Cardiac septum (tissue), 1 donor: ENCODE measurements at regions not wholly inside any gene's neighbourhood (a gene's known extent, or its start where the extent isn't known, plus 50 kb on each side); places are given as distances from the start of the nearest gene placed in this dataset.

ENCODE experiments used
- DNase-seq: peaks from one replicate; pipeline ENCODE4 v3.0.0-alpha.2; 2020; ENCODE audit warnings: low spot score
- intact Hi-C: fragments of 100-400 bp; cut with DNase I; formaldehyde crosslinking; loops from one replicate; pipeline ENCODE4 v1.14.0; 2022
- donor health status: DM: no; HTN: no; CAD: no.

- intact Hi-C loops: no loop called here
- no peak for DNase-seq
Observed at GRCh38 chr7:11895337-11895736, 63.3 kb upstream of the THSD7A start.

GRCh38 chr7:11896663-11897062 is 64.7 kb upstream of the THSD7A start:
- DNase-seq: no peak
- intact Hi-C loops: no loop called here

GRCh38 chr7:11899247-11899646 is 67.2 kb upstream of the THSD7A start:
- intact Hi-C loops: no loop called here

GRCh38 chr7:11910253-11910652 is 78.3 kb upstream of the THSD7A start:
- DNase-seq: no peak
- intact Hi-C loops: no loop called here

More at GRCh38 chr7:11899247-11899646, 67.2 kb upstream of the THSD7A start:
- no peak for DNase-seq

DNA sequence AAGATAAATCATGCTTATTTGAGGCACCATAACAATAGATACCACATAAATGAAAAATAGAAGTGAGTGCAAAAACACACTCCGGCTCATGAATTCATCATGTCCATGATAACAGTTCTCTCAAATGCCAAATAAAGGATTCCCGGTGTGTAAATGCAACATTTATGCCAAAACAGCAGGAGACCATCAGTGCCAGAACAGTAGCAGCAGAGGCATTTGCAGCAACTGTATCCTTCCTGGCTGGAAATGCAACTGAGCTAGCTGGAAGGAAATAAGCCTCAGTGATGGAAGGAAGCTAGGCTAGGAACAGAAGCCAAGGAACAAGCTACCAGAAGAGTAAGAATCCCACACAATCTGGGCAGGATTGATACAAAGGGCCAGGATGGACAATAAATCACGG is 79.9 kb upstream of the THSD7A start:
- intact Hi-C loops: no loop called here
- DNase-seq: no peak

GRCh38 chr7:11914645-11915044 is 82.6 kb upstream of the THSD7A start:
- intact Hi-C loops: no loop called here
- no peak for DNase-seq

GRCh38 chr7:11923376-11923930 is 91.5 kb upstream of the THSD7A start:
- intact Hi-C loops: no loop called here
- no peak for DNase-seq

DNA sequence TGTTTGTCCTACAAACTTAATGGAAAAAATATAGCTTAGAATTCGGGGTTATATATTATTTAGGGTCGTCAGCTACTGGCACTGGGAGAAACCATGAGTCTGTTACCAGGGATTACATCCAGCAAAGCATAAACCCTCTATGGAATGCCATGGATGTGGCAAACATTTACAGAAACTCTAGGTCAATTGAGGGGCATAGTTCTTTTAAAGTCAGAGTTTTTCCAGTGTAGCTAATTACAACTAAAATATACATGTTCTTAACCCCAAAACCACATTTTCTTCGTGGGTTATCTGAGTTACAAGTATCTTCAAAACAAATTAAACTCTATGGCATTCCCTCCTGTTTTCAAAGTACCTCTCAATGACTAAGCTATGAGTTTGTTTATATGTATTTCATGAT is 99.3 kb upstream of the THSD7A start:
- no peak for DNase-seq
- intact Hi-C loops: no loop called here

GRCh38 chr7:11934796-11935195 is 102.8 kb upstream of the THSD7A start:
- no peak for DNase-seq
- intact Hi-C loops: no loop called here

- intact Hi-C loops: no loop called here
- no peak for DNase-seq
Observed at GRCh38 chr7:11935905-11936304, 103.9 kb upstream of the THSD7A start.

DNA sequence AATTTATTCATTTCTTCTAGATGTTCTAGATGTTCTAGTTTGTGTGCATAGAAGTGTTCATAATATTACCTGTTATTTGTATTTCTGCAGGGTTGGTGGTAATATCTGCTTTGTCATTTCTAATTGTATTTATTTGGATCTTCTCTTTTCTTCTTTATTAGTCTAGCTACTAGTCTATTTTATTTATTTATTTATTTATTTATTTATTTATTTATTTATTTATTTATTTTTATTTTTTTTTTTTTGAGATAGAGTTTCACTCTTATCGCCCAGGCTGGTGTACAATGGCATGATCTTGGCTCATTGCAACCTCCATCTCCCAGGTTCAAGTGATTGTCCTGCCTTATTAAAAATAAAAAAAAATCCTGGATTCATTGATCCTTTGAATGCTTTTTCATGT is 114.8 kb upstream of the THSD7A start:
- DNase-seq: no peak
- intact Hi-C loops: no loop called here

GRCh38 chr7:11950281-11950680 is 118.3 kb upstream of the THSD7A start:
- no peak for DNase-seq
- intact Hi-C loops: no loop called here

DNA sequence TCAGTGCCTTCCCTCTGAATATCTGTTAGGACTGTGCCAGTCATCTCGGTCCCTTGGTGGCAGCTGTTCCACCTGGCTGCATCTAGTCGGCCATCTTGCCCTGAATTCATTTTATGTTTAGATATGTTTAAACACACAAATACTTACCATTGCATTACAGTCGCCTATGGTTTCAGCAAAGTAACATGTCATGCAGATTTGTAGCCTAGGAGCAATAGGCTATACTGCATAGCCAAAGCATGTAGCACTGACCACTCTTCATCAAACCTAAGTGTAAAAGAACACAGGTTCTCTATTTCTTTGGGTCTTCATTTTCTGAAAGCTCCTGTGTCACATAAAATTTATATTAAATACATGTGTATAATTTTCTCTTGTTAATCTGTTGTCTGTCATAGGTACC is 118.9 kb upstream of the THSD7A start:
- DNase-seq: no peak
- intact Hi-C loops: no loop called here

DNA sequence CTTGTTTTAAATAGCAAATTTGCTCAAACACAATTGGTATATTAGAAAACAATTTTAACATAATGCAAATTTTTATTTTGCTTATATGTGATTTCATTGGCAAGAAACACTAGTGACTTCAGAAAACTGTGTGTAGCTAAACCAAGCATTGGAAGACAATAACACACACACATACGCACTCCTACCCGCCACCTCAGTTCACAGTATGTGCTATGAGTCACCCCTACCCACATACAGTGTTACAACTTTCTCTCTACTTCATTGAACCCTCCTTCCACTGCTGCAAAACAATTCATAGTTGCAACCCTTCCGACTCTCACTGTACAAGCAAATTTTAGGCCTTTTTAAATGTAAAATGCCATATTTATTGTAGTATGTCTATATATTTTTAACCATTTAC is 119.9 kb upstream of the THSD7A start:
- no peak for DNase-seq
- intact Hi-C loops: no loop called here

GRCh38 chr7:11952972-11953371 is 121.0 kb upstream of the THSD7A start:
- intact Hi-C loops: no loop called here
- no peak for DNase-seq

DNA sequence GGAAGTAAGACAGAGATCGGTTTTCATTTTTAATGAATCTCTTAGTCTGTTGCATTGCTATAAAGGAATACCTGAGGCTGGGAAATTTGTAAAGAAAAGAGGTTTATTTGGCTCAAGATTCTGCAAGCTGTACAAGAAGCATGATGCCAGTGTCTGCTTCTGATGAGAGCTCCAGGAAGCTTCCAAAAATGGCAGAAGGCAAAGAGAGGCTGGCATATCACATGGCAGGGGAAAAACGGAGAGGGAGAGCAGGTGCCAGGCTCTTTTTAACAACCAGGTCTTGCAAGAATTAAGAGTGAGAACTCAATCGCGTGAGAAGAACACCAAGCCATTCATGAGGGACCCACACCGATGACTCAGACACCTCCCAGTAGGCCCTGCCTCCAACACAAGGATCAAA is 125.0 kb upstream of the THSD7A start:
- no peak for DNase-seq
- intact Hi-C loops: no loop called here

DNA sequence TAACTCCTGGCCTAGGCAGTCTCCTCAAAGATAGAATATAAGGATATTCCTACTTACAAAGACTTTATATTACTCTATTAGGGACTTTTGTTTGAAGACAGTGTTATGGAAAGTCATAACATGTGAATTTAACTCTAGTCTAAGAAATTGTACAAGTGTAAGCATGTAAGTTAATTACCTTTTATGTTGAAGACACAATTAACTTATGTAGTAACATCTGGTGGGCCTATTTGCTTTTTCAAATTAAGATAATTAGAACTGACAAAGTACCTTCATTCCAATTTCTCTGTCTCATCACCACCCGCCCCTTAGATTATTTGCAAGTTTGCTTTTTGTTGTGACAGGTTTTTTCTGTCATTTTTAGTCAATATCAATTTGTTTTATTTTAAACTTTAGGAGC is 126.0 kb upstream of the THSD7A start:
- intact Hi-C loops: no loop called here
- no peak for DNase-seq

- no peak for DNase-seq
- intact Hi-C loops: no loop called here
Observed at GRCh38 chr7:11959121-11959520, 127.1 kb upstream of the THSD7A start.

- no peak for DNase-seq
- intact Hi-C loops: no loop called here
Observed at GRCh38 chr7:11960621-11961020, 128.6 kb upstream of the THSD7A start.

DNA sequence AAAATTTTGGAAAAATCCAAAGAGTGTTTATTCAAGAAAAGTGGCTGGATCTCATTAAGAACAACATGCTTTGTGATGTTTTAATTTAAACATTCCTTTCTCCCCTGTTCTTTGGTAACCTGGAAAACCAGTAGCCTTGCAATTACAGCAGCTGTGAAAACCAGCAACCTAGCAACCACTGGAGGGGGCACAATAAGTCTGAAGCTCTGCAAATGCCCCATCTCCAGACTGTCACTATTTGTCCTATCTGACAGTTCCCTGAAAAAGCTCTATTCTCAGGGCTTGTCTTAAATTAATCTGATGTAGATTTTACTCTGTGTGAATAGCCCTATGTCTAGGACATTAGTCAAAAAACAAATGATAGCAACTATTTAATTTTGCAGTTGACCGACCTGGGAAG is 137.6 kb upstream of the THSD7A start:
- DNase-seq: no peak
- intact Hi-C loops: no loop called here

GRCh38 chr7:11970132-11970531 is 138.1 kb upstream of the THSD7A start:
- intact Hi-C loops: no loop called here

DNA sequence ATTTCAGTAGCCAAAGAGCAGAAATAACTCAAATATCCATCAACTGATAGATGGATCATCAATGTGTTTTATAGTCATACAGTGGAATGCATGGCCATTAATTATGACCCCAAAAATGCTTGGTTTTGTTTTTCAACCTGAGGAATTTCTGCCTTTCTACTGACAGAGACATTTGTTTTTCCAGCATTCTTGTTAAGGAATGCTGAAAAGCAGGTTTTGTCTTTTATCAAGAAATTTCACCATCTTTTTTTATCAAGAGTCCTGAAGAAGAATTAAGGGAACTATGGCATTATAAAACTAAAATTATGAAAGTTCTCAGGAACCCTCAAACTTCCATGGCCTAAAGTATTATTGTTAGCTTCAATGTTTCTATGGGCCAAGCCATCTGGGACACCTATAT is 153.4 kb upstream of the THSD7A start:
- intact Hi-C loops: no loop called here
- DNase-seq: no peak

More at GRCh38 chr7:11970132-11970531, 138.1 kb upstream of the THSD7A start:
- no peak for DNase-seq
